LNCaP clone FGC (cell line): ENCODE measurements at regions not wholly inside any gene's neighbourhood (a gene's known extent, or its start where the extent isn't known, plus 50 kb on each side); places are given as distances from the start of the nearest gene placed in this dataset.

Source experiments
- DNase-seq: peaks from one replicate; pipeline ENCODE4 v3.0.0-alpha.2; 2011; ENCODE audit warnings: low read depth
- H3K4me3 ChIP-seq: 2 replicates; pipeline ENCODE4 v1.5.1; 2011; ENCODE audit warnings: mild to moderate bottlenecking, low read depth, low read length, control low read depth
- TF ChIP-seq, protein P1 (sequence below): IDR thresholded peaks from 2 replicates; pipeline ENCODE4 v1.5.1; 2012; ENCODE audit warnings: mild to moderate bottlenecking; ENCODE audit not compliant: control insufficient read depth, insufficient read depth; ENCODE audit errors: extremely low read depth

DNA sequence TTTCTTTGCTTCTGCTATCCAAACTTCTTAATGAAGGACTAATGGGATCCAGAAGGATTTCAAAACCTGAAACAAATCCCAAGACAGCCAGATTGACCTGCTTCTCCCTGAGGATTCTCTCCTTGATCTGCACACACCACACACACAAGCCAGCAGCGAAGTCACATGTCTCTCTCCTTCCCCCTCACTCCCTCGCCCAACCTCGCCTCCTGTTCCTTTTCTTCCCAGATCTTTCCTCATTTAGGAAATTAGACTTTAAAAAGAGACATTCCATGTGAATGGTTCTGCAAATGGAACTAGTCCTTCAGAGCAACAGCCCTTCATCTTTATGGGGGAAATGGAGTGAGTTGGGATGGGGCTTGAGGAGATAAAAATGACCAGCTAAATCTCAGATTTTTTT, 639.1 kb upstream of the SETBP1 start:
- no peak overlapping the region for H3K4me3 ChIP-seq
- TF ChIP-seq, protein P1, sequence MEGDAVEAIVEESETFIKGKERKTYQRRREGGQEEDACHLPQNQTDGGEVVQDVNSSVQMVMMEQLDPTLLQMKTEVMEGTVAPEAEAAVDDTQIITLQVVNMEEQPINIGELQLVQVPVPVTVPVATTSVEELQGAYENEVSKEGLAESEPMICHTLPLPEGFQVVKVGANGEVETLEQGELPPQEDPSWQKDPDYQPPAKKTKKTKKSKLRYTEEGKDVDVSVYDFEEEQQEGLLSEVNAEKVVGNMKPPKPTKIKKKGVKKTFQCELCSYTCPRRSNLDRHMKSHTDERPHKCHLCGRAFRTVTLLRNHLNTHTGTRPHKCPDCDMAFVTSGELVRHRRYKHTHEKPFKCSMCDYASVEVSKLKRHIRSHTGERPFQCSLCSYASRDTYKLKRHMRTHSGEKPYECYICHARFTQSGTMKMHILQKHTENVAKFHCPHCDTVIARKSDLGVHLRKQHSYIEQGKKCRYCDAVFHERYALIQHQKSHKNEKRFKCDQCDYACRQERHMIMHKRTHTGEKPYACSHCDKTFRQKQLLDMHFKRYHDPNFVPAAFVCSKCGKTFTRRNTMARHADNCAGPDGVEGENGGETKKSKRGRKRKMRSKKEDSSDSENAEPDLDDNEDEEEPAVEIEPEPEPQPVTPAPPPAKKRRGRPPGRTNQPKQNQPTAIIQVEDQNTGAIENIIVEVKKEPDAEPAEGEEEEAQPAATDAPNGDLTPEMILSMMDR = no peak
- no peak for DNase-seq

DNA sequence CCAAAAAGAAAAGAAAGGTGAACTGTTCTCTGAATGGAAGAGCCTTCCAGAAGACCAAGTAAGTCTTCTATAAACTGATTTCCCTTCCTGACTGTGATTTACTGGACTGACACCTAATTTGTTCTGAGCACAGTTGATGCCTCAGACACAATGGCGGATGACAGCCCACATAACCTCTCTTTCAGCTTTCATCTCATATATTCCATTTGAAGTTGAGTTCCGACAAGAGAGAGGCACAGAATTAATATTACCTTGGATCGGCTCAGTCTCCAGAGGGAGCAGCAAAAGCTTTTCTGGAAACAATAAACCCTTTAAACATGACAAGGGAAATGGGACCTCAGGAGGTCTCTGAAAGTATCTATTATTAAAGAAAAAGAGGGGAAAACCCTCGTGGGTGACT, 638.7 kb upstream of the SETBP1 start:
- H3K4me3 ChIP-seq = no peak overlapping the region
- DNase-seq = no peak
- TF ChIP-seq, protein P1 = no peak

DNA sequence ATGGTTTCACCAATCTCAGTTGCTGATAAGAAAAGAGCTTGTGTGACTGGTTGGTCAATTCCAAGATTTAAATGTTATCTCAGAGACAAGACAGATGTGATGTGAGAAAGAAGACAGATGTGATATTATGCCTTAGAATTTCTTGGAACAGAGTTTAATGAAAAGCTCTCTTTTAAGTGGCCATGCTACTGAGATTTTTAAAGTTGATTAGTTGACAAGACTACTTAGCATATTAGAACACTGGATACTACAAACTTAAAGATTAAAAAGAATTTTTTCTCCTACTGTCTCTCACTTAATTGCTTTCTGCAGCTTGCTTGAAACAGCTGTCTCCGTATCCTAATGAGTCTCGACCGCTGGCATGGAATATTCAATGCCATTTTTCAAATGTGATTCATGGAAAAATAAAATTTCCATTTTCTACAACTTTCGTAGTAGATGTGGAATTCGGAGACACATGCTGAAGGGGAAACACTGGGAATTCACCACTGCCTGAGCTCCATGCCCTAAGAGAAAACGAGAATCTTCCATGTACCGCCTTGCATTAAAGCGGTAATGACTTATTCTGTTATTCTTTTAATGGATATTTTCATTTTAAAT, 634.2 kb upstream of the SETBP1 start:
- DNase-seq = no peak

DNA sequence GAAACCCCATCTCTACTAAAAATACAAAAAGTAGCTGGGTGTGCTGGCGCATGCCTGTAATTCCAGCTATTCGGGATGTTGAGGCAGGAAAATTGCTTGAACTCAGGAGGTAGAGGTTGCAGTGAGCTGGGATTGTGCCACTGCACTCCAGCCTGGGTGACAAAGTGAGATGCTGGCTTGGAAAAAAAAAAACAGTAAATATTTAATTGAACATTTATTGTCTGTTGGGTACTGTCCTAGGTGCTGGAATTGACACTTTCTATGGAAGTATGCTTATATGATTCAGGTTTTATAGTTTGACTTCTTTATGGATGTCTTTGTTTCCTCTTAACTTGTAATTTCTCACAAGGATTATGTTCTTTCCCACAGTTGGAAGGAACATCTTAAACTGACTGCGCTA, 633.1 kb upstream of the SETBP1 start:
- DNase-seq = peak; percentile 17
- TF ChIP-seq, protein P1 = no peak
- no peak overlapping the region for H3K4me3 ChIP-seq

More for the DNA sequence above, 634.2 kb upstream of the SETBP1 start:
- no peak overlapping the region for H3K4me3 ChIP-seq
- TF ChIP-seq, protein P1 = no peak

DNA sequence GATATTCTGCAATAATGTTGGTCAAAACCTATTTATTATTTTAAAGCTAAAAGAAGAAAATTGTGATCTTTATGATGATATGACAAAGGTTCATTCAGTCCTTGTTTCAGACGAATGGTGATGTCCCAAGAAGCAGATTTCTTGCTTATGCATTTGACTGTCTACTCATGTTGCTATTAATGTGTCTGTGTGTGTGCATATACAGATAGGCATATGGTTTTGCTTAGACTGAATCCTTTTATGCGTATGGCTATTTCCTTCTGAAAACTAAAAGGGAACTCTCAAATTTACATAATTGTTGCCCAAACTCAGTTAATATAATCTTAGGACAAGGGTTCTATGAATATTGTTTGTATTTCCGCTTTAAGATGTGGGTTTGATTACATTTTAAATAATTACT, 632.3 kb upstream of the SETBP1 start:
- TF ChIP-seq, protein P1 = no peak
- H3K4me3 ChIP-seq = no peak overlapping the region
- DNase-seq = no peak

DNA sequence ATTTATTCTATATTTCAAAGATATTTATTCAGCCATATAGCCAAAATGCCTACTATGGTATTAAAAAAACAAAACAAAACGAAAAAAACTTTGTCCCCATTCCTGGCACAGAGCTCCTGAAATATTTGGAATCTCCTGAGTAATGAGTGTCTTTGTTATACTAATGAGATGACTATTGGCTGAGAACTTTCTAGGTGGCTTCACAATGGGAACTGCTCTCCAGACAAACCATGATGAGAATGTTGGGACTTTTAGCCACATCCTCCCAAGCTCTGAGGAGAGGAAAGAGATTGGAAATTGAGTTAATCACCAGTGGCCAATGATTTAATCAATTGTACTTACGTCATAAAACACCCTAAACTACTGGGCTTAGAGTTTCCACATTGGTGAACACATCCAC, 631.8 kb upstream of the SETBP1 start:
- TF ChIP-seq, protein P1 = no peak
- no peak for DNase-seq
- no peak overlapping the region for H3K4me3 ChIP-seq

DNA sequence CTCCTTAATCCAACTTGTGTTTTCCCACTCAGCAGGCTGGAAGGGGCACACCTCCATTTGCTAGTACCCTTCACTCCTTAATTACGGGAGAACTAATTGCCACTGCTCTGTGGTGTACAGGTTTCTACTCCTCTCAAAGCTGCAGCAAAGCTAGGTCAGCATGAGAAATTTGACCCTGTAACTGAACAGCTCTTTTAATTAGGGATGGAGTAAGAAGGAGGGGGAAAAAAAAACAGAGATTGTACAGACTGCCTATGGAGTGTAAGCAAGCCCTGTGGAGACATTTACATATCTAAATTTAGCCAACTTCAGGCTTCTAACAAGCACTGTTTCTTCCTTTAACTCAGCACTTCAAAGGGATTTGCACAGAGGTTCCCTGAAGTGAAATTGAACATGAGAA, 629.7 kb upstream of the SETBP1 start:
- H3K4me3 ChIP-seq = no peak overlapping the region
- no peak for DNase-seq
- TF ChIP-seq, protein P1 = no peak
